Neuronal stem cell (in vitro differentiated cells): ENCODE measurements at regions not wholly inside any gene's neighbourhood (a gene's known extent, or its start where the extent isn't known, plus 50 kb on each side); places are given as distances from the start of the nearest gene placed in this dataset.

ENCODE experiments used
- DNase-seq: peaks from one replicate; pipeline ENCODE4 v3.0.0-alpha.2; 2013; ENCODE audit warnings: low spot score
- H2AFZ ChIP-seq: one replicate; pipeline ENCODE4 v1.6.1; 2013; ENCODE audit warnings: mild to moderate bottlenecking, low read length, inconsistent platforms
- H2AK5ac ChIP-seq: 2 replicates; pipeline ENCODE4 v1.6.1; 2013; ENCODE audit warnings: low read depth, mild to moderate bottlenecking, inconsistent platforms, low read length, moderate library complexity, mixed read lengths
- H2BK120ac ChIP-seq: 2 replicates; pipeline ENCODE4 v1.6.1; 2013; ENCODE audit warnings: low read depth, mild to moderate bottlenecking, inconsistent platforms, low read length, moderate library complexity, mixed read lengths
- H2BK12ac ChIP-seq: one replicate; pipeline ENCODE4 v1.6.1; 2013; ENCODE audit warnings: low read length, inconsistent platforms
- H2BK15ac ChIP-seq: 2 replicates; pipeline ENCODE4 v1.6.1; 2013; ENCODE audit warnings: mild to moderate bottlenecking, low read length, inconsistent platforms, mixed read lengths
- H2BK5ac ChIP-seq: one replicate; pipeline ENCODE4 v1.6.1; 2013; ENCODE audit warnings: inconsistent platforms, mild to moderate bottlenecking, low read length, moderate library complexity
- H3K14ac ChIP-seq: one replicate; pipeline ENCODE4 v1.6.1; 2013; ENCODE audit warnings: low read length, inconsistent platforms
- H3K18ac ChIP-seq: 2 replicates; pipeline ENCODE4 v1.6.1; 2013; ENCODE audit warnings: low read length, inconsistent platforms
- H3K23ac ChIP-seq: 2 replicates; pipeline ENCODE4 v1.6.1; 2013; ENCODE audit warnings: low read depth, mild to moderate bottlenecking, mixed read lengths, low read length, inconsistent platforms; ENCODE audit not compliant: poor library complexity
- H3K27ac ChIP-seq: replicated peaks from 3 replicates; pipeline ENCODE4 v1.5.1; 2013; ENCODE audit warnings: low read length, inconsistent platforms
- H3K27me3 ChIP-seq, 3 experiments: 2 replicates each; pipeline ENCODE4 v1.6.1; 2013; ENCODE audit warnings: low read length in 3 of 3, mild to moderate bottlenecking in 2 of 3, inconsistent platforms in 1 of 3, low read depth in 1 of 3, mixed read lengths in 1 of 3, moderate library complexity in 1 of 3; ENCODE audit not compliant: control insufficient read depth in 3 of 3, insufficient read depth in 3 of 3
- H3K36me3 ChIP-seq, 2 donors: replicated peaks in 1 of 2; 2 replicates each; pipeline ENCODE4 v1.6.1; 2013; ENCODE audit warnings: low read length in 2 of 2; ENCODE audit not compliant: control insufficient read depth in 2 of 2, insufficient read depth in 2 of 2
- H3K4ac ChIP-seq: 2 replicates; pipeline ENCODE4 v1.6.1; 2013; ENCODE audit warnings: inconsistent platforms, mild to moderate bottlenecking, low read length, moderate library complexity
- H3K4me1 ChIP-seq, 2 donors: 1 replicate in 1 of 2; 2 replicates in 1 of 2; pipeline ENCODE4 v1.6.1; 2013; ENCODE audit warnings: low read length in 2 of 2, low read depth in 1 of 2; ENCODE audit not compliant: control insufficient read depth in 2 of 2, insufficient read depth in 1 of 2
- H3K4me2 ChIP-seq: one replicate; pipeline ENCODE4 v1.6.1; 2013; ENCODE audit warnings: mild to moderate bottlenecking, low read length, inconsistent platforms; ENCODE audit not compliant: insufficient read depth, poor library complexity, severe bottlenecking
- H3K4me3 ChIP-seq, 2 donors: 2 replicates each; pipeline ENCODE4 v1.5.1; 2013; ENCODE audit warnings: low read length in 2 of 2, mild to moderate bottlenecking in 2 of 2, inconsistent platforms in 1 of 2, moderate library complexity in 1 of 2
- H3K79me1 ChIP-seq: one replicate; pipeline ENCODE4 v1.6.1; 2013; ENCODE audit warnings: low read depth, mild to moderate bottlenecking, inconsistent platforms, low read length, moderate library complexity
- H3K9ac ChIP-seq: one replicate; pipeline ENCODE4 v1.6.1; 2013; ENCODE audit warnings: mild to moderate bottlenecking, low read depth, low read length, inconsistent platforms; ENCODE audit not compliant: poor library complexity
- H3K9me3 ChIP-seq, 2 donors: replicated peaks in 1 of 2; 2 replicates each; pipeline versions ENCODE3 to v1.6.1; 2013; ENCODE audit warnings: low read length in 2 of 2, mild to moderate bottlenecking in 2 of 2, inconsistent platforms in 1 of 2, low read depth in 1 of 2, mixed read lengths in 1 of 2, moderate library complexity in 1 of 2; ENCODE audit not compliant: control insufficient read depth in 2 of 2, insufficient read depth in 1 of 2
- H4K8ac ChIP-seq: one replicate; pipeline ENCODE4 v1.6.1; 2013; ENCODE audit warnings: low read depth, mild to moderate bottlenecking, inconsistent platforms, low read length, moderate library complexity
- H4K91ac ChIP-seq: one replicate; pipeline ENCODE4 v1.6.1; 2013; ENCODE audit warnings: low read length, low read depth, mild to moderate bottlenecking, inconsistent platforms; ENCODE audit not compliant: poor library complexity
- WGBS, 2 donors: extraction: QIAGEN DNeasy Blood & Tissue Kit; methylation state at CpG; one replicate each; pipeline ENCODE4 v1.1.7; 2013; ENCODE audit warnings: missing lambda C conversion rate in 2 of 2, mixed read lengths in 1 of 2; ENCODE audit not compliant: insufficient read length in 2 of 2, insufficient replicate concordance in 1 of 2; ENCODE audit errors: extremely low coverage in 2 of 2; 5-methylcytosine and 5-hydroxymethylcytosine counted together

- Histone ChIP-seq H2BK12ac (no peak overlapping the region), H3K36me3 (no peaks in the 10 kb centered on the region), H3K14ac (no peak overlapping the region), H2BK120ac (no peak overlapping the region), H3K4ac (no peak overlapping the region), H2AK5ac (no peak overlapping the region), H3K23ac (no peak overlapping the region), H3K9me3 (peaks cover 0 to 7% of the 10 kb centered on the region in 2 donors), H3K27ac (no peak overlapping the region), H2AFZ (no peak overlapping the region), H3K27me3 (no peaks in the 10 kb centered on the region), H3K4me3 (no peak overlapping the region), H4K8ac (no peak overlapping the region), H2BK5ac (no peak overlapping the region), H3K18ac (no peak overlapping the region), H3K4me2 (no peak overlapping the region), H3K79me1 (no peaks in the 10 kb centered on the region), H4K91ac (no peak overlapping the region), H3K4me1 (peaks cover 2 to 13% of the 10 kb centered on the region in 2 donors), H3K9ac (no peak overlapping the region), H2BK15ac (no peak overlapping the region)
- WGBS, 2 donors, result no CpG with 5 or more reads among the region's 4 CpGs
- no peak for DNase-seq
Observed at GRCh38 chr5:98679963-98680362, 93.5 kb upstream of the RGMB start.

DNA sequence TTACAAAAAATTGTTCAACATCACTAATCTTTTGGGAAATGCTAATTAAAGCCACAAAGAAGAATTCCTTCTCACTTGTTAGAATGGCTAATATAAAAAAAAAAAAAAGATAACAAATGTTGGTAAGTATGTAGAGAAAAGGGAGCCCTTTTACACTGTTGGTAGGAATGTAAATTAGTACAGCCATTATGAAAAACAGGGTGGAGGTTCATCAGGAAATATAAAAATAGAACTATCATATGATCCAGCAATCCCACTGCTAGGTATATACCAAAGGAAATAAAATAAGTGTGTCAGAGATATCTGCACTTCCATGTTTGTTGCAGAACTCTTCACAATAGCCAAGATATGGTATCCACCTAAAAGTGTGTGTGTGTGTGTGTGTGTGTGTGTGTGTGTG, 83.5 kb upstream of the RGMB start:
- Histone ChIP-seq H4K8ac (no peak overlapping the region), H2BK5ac (no peak overlapping the region), H3K4me2 (no peak overlapping the region), H3K18ac (no peak overlapping the region), H2AFZ (no peak overlapping the region), H3K4me1 (no peaks in the 10 kb centered on the region), H4K91ac (no peak overlapping the region), H3K27ac (no peak overlapping the region), H2BK12ac (no peak overlapping the region), H3K36me3 (no peaks in the 10 kb centered on the region), H3K9me3 (peaks cover 0 to 12% of the 10 kb centered on the region in 2 donors), H2BK120ac (no peak overlapping the region), H3K9ac (no peak overlapping the region), H2BK15ac (no peak overlapping the region), H3K4me3 (no peak overlapping the region), H3K23ac (no peak overlapping the region), H3K4ac (no peak overlapping the region), H2AK5ac (no peak overlapping the region), H3K27me3 (no peaks in the 10 kb centered on the region), H3K79me1 (no peaks in the 10 kb centered on the region), H3K14ac (no peak overlapping the region)
- DNase-seq, result no peak

DNA sequence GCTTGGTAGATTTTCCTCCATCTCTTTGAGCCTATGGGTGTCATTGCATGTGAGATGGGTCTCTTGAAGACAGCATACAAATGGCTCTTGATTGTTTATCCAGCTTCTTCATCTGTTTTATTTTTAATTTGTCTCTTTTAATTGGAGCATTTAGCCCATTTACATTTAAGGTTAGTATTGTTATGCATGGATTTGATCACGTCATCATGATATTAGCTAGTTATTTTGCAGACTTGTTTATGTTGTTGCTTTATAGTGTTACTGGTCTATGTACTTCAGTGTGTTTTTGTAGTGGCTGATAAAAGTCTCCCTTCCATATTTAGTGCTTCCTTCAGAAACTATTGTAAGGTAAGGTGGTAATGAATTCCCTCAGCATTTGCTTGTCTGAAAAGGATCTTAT, 78.6 kb upstream of the RGMB start:
- no CpG with 5 or more reads among the region's 1 CpG for WGBS, 2 donors

DNA sequence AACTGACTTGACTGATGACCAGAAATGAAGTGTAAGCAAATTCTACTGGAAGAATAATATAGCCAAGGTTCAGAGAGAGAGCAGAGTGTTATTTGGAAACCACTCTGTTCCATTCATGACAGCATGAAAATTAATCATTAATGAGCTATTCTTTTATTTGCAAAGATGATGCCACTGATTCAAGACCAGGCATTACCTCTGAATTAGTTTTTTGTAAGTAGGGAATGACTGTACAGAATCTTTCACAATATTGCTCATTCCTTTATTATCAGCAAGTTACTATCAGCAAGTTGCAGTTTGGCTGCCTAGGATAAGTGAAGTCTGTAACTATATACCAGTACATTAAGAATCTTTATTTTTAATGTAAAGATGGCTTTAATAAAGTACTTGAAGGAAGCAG, 75.1 kb upstream of the RGMB start:
- Histone ChIP-seq H4K8ac (no peak overlapping the region), H3K27ac (no peak overlapping the region), H3K4me2 (no peak overlapping the region), H3K79me1 (no peaks in the 10 kb centered on the region), H3K9ac (no peak overlapping the region), H3K27me3 (no peaks in the 10 kb centered on the region), H2BK120ac (no peak overlapping the region), H3K4me1 (no peaks in the 10 kb centered on the region), H4K91ac (no peak overlapping the region), H3K23ac (no peak overlapping the region), H3K14ac (no peak overlapping the region), H3K4ac (no peak overlapping the region), H2BK12ac (no peak overlapping the region), H2AK5ac (no peak overlapping the region), H3K36me3 (no peaks in the 10 kb centered on the region), H3K9me3 (peaks cover 0 to 33% of the 10 kb centered on the region in 2 donors), H2BK5ac (no peak overlapping the region), H2AFZ (no peak overlapping the region), H3K4me3 (no peak overlapping the region), H3K18ac (no peak overlapping the region), H2BK15ac (no peak overlapping the region)
- no peak for DNase-seq

More for the DNA sequence above, 78.6 kb upstream of the RGMB start:
- Histone ChIP-seq H2BK15ac (no peak overlapping the region), H2BK120ac (no peak overlapping the region), H3K9me3 (peaks cover 0 to 26% of the 10 kb centered on the region in 2 donors), H3K4me2 (no peak overlapping the region), H3K4ac (no peak overlapping the region), H3K9ac (no peak overlapping the region), H2BK5ac (no peak overlapping the region), H4K8ac (no peak overlapping the region), H3K79me1 (no peaks in the 10 kb centered on the region), H2AK5ac (no peak overlapping the region), H3K27ac (no peak overlapping the region), H2AFZ (no peak overlapping the region), H3K27me3 (no peaks in the 10 kb centered on the region), H3K18ac (no peak overlapping the region), H3K4me1 (no peaks in the 10 kb centered on the region), H3K4me3 (no peak overlapping the region), H3K23ac (no peak overlapping the region), H3K14ac (no peak overlapping the region), H2BK12ac (no peak overlapping the region), H4K91ac (no peak overlapping the region), H3K36me3 (no peaks in the 10 kb centered on the region)
- no peak for DNase-seq
